ENCODE measurements at regions not wholly inside any gene's neighbourhood (a gene's known extent, or its start where the extent isn't known, plus 50 kb on each side); places are given as distances from the start of the nearest gene placed in this dataset.

- H3K9ac ChIP-seq (ENCODE audit: insufficient read depth in 1 of 2, low read depth in 2 of 2, low read length in 2 of 2): no peak overlapping the region
- FAIRE-seq: no peak
- ATAC-seq: no peak
- no peak overlapping the region for H3K27ac ChIP-seq (ENCODE audit: extremely low read depth, low read depth, low read length)
- no TSS peak for BruUV-seq (replicated peaks)
- no peak overlapping the region for H2AFZ ChIP-seq (ENCODE audit: low read depth, low read length)
- DNase-seq (ENCODE audit: extremely low read depth in 1 of 4, low spot score in 3 of 4): no peak
- H3K36me3 ChIP-seq (ENCODE audit: control insufficient read depth, insufficient read depth, low read length): no peaks in the 10 kb centered on the region
- CTCF ChIA-PET (ENCODE audit: low intra/inter-chr PET ratio): no interaction called here
- H3K27me3 ChIP-seq (ENCODE audit: control insufficient read depth in 2 of 2, insufficient read depth in 2 of 2, low read length in 2 of 2): peaks cover 10 to 13% of the 10 kb centered on the region in 2 experiments; a peak in 4 of 5 replicates
- peaks cover 0 to 11% of the 10 kb centered on the region in 2 experiments; a peak in 2 of 5 replicates for H3K4me1 ChIP-seq (replicated peaks in 1 of 2; ENCODE audit: control insufficient read depth in 2 of 2, insufficient read depth in 2 of 2, low read length in 2 of 2)
- H3K4me2 ChIP-seq (ENCODE audit: insufficient read depth, low read length): no peak overlapping the region
- 15% methylated on average over 2 of the region's 2 CpGs for WGBS (ENCODE audit: insufficient coverage, low coverage, missing lambda C conversion rate)
- intact Hi-C loops (cut with micrococcal nuclease): no loop called here
- peak; percentile 66 for TF ChIP-seq SPI1 (IDR thresholded peaks at IDR 0.05; ENCODE audit: borderline replicate concordance, low read depth, low read length)
- TF ChIP-seq HDAC3 (IDR thresholded peaks at IDR 0.05; ENCODE audit: borderline replicate concordance, partially characterized antibody): no peak
- no peaks in the 10 kb centered on the region for H3K9me1 ChIP-seq (ENCODE audit: control insufficient read depth, insufficient read depth, low read length)
- H3K9me3 ChIP-seq (replicated peaks; ENCODE audit: control insufficient read depth, insufficient read depth, low read depth, low read length): no peaks in the 10 kb centered on the region
- H3K4me3 ChIP-seq: no peak overlapping the region
- no peaks in the 10 kb centered on the region for H3K79me2 ChIP-seq (ENCODE audit: control insufficient read depth, insufficient read depth, low read length)
- in situ Hi-C loops (cut with MboI): no loop called here
- no peaks in the 10 kb centered on the region for H4K20me1 ChIP-seq (replicated peaks; ENCODE audit: control insufficient read depth, insufficient read depth, low read length)
- POLR2A ChIA-PET: interaction anchor here (1.1 kb wide), 1 partner anchor 19 kb away, joined by 3 read pairs; no protein-coding TSS in a partner anchor
These were observed 152.9 kb downstream of the SNX10 start for GRCh38 chr7:26444555-26444954.

- Histone ChIP-seq H3K4me1 (replicated peaks in 1 of 2; ENCODE audit: control insufficient read depth in 2 of 2, insufficient read depth in 2 of 2, low read length in 2 of 2) (peaks cover 0 to 3% of the 10 kb centered on the region in 2 experiments; a peak in 1 of 5 replicates), H3K4me2 (ENCODE audit: insufficient read depth, low read length) (no peak overlapping the region), H3K9me3 (replicated peaks; ENCODE audit: control insufficient read depth, insufficient read depth, low read depth, low read length) (no peaks in the 10 kb centered on the region), H2AFZ (ENCODE audit: low read depth, low read length) (no peak overlapping the region), H3K27ac (ENCODE audit: extremely low read depth, low read depth, low read length) (no peak overlapping the region), H3K9me1 (ENCODE audit: control insufficient read depth, insufficient read depth, low read length) (no peaks in the 10 kb centered on the region), H3K27me3 (ENCODE audit: control insufficient read depth in 2 of 2, insufficient read depth in 2 of 2, low read length in 2 of 2) (peaks cover 13 to 14% of the 10 kb centered on the region in 2 experiments; a peak in 4 of 5 replicates), H3K36me3 (ENCODE audit: control insufficient read depth, insufficient read depth, low read length) (no peaks in the 10 kb centered on the region), H3K9ac (ENCODE audit: insufficient read depth in 1 of 2, low read depth in 2 of 2, low read length in 2 of 2) (no peak overlapping the region), H3K79me2 (ENCODE audit: control insufficient read depth, insufficient read depth, low read length) (no peaks in the 10 kb centered on the region), H3K4me3 (no peak overlapping the region), H4K20me1 (replicated peaks; ENCODE audit: control insufficient read depth, insufficient read depth, low read length) (no peaks in the 10 kb centered on the region)
- in situ Hi-C loops (cut with MboI): no loop called here
- ChIA-PET POLR2A (no interaction called here), CTCF (ENCODE audit: low intra/inter-chr PET ratio) (no interaction called here)
- intact Hi-C loops (cut with micrococcal nuclease): loop anchor here (5.0 kb wide), 1 partner anchor 50 kb away; no protein-coding TSS in a partner anchor
- DNase-seq (ENCODE audit: extremely low read depth in 1 of 4, low spot score in 3 of 4): no peak
- ATAC-seq: no peak
- WGBS (ENCODE audit: insufficient coverage, low coverage, missing lambda C conversion rate): 5% methylated on average over 1 of the region's 1 CpG
- no peak for FAIRE-seq
- BruUV-seq (replicated peaks): no TSS peak
- TF ChIP-seq C11orf30 (IDR thresholded peaks at IDR 0.05; ENCODE audit: low read depth) (no peak), ZNF778 (CRISPR knock-in tag; IDR thresholded peaks at IDR 0.05) (no peak), ZNF79 (CRISPR knock-in tag; IDR thresholded peaks at IDR 0.05; ENCODE audit: low read depth) (no peak), ZNF830 (CRISPR knock-in tag; IDR thresholded peaks at IDR 0.05) (no peak), NR2C1 (IDR thresholded peaks at IDR 0.05) (no peak), NR2C1 (tag; IDR thresholded peaks at IDR 0.05) (no peak), ZNF764 (CRISPR knock-in tag; IDR thresholded peaks at IDR 0.05; ENCODE audit: low read depth) (no peak), LEF1 (IDR thresholded peaks at IDR 0.05) (no peak), ZBTB33 (CRISPR knock-in tag; IDR thresholded peaks at IDR 0.05) (no peak), TAF15 (IDR thresholded peaks at IDR 0.05; ENCODE audit: low read depth, low read length) (no peak)
- TF ChIP-seq, protein P1, sequence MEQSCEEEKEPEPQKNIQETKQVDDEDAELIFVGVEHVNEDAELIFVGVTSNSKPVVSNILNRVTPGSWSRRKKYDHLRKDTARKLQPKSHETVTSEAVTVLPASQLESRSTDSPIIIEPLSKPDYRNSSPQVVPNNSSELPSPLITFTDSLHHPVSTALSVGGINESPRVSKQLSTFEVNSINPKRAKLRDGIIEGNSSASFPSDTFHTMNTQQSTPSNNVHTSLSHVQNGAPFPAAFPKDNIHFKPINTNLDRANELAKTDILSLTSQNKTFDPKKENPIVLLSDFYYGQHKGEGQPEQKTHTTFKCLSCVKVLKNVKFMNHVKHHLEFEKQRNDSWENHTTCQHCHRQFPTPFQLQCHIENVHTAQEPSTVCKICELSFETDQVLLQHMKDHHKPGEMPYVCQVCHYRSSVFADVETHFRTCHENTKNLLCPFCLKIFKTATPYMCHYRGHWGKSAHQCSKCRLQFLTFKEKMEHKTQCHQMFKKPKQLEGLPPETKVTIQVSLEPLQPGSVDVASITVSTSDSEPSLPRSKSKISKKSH (CRISPR knock-in tag; IDR thresholded peaks at IDR 0.05): no peak
- TF ChIP-seq, protein P2, sequence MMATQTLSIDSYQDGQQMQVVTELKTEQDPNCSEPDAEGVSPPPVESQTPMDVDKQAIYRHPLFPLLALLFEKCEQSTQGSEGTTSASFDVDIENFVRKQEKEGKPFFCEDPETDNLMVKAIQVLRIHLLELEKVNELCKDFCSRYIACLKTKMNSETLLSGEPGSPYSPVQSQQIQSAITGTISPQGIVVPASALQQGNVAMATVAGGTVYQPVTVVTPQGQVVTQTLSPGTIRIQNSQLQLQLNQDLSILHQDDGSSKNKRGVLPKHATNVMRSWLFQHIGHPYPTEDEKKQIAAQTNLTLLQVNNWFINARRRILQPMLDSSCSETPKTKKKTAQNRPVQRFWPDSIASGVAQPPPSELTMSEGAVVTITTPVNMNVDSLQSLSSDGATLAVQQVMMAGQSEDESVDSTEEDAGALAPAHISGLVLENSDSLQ (IDR thresholded peaks at IDR 0.05): no peak
These were observed 155.5 kb downstream of the SNX10 start for GRCh38 chr7:26447116-26447515.

Measured in K562 (cell line).